H1 (cell line): ENCODE measurements at regions not wholly inside any gene's neighbourhood (a gene's known extent, or its start where the extent isn't known, plus 50 kb on each side); places are given as distances from the start of the nearest gene placed in this dataset.

ENCODE experiments used
- PHF8 ChIP-seq: fragments of 200-600 bp; sonication (generic); conservative IDR thresholded peaks from 2 replicates; pipeline ENCODE4 v1.7.1; 2012; ENCODE audit warnings: low read depth, mild to moderate bottlenecking, inconsistent platforms, low read length, moderate library complexity
- TF ChIP-seq, protein P1 (sequence below): fragments of 300-600 bp; sonication (generic); IDR thresholded peaks from 2 replicates; pipeline ENCODE4 v1.7.1; 2012; ENCODE audit warnings: low read length, moderate library complexity, mild to moderate bottlenecking, inconsistent platforms; ENCODE audit not compliant: insufficient replicate concordance

DNA sequence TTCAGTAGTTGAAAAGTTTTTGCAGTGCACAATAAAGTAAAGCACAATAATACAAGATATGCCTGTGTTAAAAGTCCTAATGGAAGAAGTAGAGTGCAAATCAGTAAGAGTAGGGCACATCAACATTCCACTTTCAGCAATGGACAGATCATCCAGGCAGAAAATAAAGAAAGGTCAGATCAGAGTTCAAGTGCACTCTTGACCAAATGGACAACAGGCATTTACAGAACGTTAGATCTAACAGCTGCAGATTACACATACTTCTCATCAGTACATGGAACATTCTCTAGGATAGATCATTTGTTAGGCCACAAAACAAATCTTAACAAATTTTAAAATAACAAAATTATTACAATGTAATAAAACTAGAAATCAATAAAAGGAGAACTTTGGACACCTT, 1373.5 kb upstream of the PABPC4L start (continued):
- TF ChIP-seq PHF8: no peak
- TF ChIP-seq, protein P1, sequence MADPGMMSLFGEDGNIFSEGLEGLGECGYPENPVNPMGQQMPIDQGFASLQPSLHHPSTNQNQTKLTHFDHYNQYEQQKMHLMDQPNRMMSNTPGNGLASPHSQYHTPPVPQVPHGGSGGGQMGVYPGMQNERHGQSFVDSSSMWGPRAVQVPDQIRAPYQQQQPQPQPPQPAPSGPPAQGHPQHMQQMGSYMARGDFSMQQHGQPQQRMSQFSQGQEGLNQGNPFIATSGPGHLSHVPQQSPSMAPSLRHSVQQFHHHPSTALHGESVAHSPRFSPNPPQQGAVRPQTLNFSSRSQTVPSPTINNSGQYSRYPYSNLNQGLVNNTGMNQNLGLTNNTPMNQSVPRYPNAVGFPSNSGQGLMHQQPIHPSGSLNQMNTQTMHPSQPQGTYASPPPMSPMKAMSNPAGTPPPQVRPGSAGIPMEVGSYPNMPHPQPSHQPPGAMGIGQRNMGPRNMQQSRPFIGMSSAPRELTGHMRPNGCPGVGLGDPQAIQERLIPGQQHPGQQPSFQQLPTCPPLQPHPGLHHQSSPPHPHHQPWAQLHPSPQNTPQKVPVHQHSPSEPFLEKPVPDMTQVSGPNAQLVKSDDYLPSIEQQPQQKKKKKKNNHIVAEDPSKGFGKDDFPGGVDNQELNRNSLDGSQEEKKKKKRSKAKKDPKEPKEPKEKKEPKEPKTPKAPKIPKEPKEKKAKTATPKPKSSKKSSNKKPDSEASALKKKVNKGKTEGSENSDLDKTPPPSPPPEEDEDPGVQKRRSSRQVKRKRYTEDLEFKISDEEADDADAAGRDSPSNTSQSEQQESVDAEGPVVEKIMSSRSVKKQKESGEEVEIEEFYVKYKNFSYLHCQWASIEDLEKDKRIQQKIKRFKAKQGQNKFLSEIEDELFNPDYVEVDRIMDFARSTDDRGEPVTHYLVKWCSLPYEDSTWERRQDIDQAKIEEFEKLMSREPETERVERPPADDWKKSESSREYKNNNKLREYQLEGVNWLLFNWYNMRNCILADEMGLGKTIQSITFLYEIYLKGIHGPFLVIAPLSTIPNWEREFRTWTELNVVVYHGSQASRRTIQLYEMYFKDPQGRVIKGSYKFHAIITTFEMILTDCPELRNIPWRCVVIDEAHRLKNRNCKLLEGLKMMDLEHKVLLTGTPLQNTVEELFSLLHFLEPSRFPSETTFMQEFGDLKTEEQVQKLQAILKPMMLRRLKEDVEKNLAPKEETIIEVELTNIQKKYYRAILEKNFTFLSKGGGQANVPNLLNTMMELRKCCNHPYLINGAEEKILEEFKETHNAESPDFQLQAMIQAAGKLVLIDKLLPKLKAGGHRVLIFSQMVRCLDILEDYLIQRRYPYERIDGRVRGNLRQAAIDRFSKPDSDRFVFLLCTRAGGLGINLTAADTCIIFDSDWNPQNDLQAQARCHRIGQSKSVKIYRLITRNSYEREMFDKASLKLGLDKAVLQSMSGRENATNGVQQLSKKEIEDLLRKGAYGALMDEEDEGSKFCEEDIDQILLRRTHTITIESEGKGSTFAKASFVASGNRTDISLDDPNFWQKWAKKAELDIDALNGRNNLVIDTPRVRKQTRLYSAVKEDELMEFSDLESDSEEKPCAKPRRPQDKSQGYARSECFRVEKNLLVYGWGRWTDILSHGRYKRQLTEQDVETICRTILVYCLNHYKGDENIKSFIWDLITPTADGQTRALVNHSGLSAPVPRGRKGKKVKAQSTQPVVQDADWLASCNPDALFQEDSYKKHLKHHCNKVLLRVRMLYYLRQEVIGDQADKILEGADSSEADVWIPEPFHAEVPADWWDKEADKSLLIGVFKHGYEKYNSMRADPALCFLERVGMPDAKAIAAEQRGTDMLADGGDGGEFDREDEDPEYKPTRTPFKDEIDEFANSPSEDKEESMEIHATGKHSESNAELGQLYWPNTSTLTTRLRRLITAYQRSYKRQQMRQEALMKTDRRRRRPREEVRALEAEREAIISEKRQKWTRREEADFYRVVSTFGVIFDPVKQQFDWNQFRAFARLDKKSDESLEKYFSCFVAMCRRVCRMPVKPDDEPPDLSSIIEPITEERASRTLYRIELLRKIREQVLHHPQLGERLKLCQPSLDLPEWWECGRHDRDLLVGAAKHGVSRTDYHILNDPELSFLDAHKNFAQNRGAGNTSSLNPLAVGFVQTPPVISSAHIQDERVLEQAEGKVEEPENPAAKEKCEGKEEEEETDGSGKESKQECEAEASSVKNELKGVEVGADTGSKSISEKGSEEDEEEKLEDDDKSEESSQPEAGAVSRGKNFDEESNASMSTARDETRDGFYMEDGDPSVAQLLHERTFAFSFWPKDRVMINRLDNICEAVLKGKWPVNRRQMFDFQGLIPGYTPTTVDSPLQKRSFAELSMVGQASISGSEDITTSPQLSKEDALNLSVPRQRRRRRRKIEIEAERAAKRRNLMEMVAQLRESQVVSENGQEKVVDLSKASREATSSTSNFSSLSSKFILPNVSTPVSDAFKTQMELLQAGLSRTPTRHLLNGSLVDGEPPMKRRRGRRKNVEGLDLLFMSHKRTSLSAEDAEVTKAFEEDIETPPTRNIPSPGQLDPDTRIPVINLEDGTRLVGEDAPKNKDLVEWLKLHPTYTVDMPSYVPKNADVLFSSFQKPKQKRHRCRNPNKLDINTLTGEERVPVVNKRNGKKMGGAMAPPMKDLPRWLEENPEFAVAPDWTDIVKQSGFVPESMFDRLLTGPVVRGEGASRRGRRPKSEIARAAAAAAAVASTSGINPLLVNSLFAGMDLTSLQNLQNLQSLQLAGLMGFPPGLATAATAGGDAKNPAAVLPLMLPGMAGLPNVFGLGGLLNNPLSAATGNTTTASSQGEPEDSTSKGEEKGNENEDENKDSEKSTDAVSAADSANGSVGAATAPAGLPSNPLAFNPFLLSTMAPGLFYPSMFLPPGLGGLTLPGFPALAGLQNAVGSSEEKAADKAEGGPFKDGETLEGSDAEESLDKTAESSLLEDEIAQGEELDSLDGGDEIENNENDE: no peak
